Fibroblast of lung (primary cell): ENCODE measurements at regions not wholly inside any gene's neighbourhood (a gene's known extent, or its start where the extent isn't known, plus 50 kb on each side); places are given as distances from the start of the nearest gene placed in this dataset.

ENCODE experiments used
- DNase-seq, 2 donors: peaks; one replicate each; pipeline versions ENCODE4 v3.0.0 to v3.0.0-alpha.2; 2010; ENCODE audit warnings: low read depth in 2 of 2
- H2AFZ ChIP-seq: 2 replicates; pipeline ENCODE4 v1.5.1; 2012; ENCODE audit warnings: low read length, control low read depth, inconsistent platforms
- H3K27ac ChIP-seq: 2 replicates; pipeline ENCODE4 v1.5.1; 2011; ENCODE audit warnings: low read length, control low read depth; ENCODE audit not compliant: insufficient read depth
- H3K27me3 ChIP-seq: 2 replicates; pipeline ENCODE4 v1.5.1; 2011; ENCODE audit warnings: mild to moderate bottlenecking, low read length; ENCODE audit not compliant: control insufficient read depth, insufficient read depth
- H3K36me3 ChIP-seq: 2 replicates; pipeline ENCODE4 v1.5.1; 2011; ENCODE audit warnings: low read length; ENCODE audit not compliant: control insufficient read depth, insufficient read depth
- H3K4me1 ChIP-seq: 2 replicates; pipeline ENCODE4 v1.5.1; 2011; ENCODE audit warnings: low read length; ENCODE audit not compliant: control insufficient read depth, insufficient read depth; ENCODE audit errors: extremely low read depth
- H3K4me2 ChIP-seq: 2 replicates; pipeline ENCODE4 v1.5.1; 2011; ENCODE audit warnings: low read length, control low read depth; ENCODE audit not compliant: insufficient read depth; ENCODE audit errors: extremely low read depth
- H3K4me3 ChIP-seq, 4 experiments: fragments of 200-600 bp in 1 of 4; sonication (generic) in 1 of 4; replicated peaks in 1 of 4; 2 replicates each; pipeline ENCODE4 v1.5.1; 2011 to 2016; ENCODE audit warnings: low read length in 4 of 4, low read depth in 3 of 4, mild to moderate bottlenecking in 3 of 4, control low read depth in 2 of 4, inconsistent platforms in 1 of 4, mixed read lengths in 1 of 4; ENCODE audit not compliant: insufficient read depth in 1 of 4; ENCODE audit errors: control extremely low read depth in 1 of 4
- H3K79me2 ChIP-seq: 2 replicates; pipeline ENCODE4 v1.5.1; 2012; ENCODE audit warnings: mild to moderate bottlenecking, low read length, inconsistent platforms; ENCODE audit not compliant: control insufficient read depth, insufficient read depth
- H3K9ac ChIP-seq: 2 replicates; pipeline ENCODE4 v1.5.1; 2011; ENCODE audit warnings: mild to moderate bottlenecking, low read length, control low read depth; ENCODE audit not compliant: insufficient read depth
- H3K9me3 ChIP-seq: 2 replicates; pipeline ENCODE4 v1.5.1; 2012; ENCODE audit warnings: low read depth, low read length; ENCODE audit not compliant: control insufficient read depth, insufficient read depth
- H4K20me1 ChIP-seq: 2 replicates; pipeline ENCODE4 v1.5.1; 2011; ENCODE audit warnings: low read length; ENCODE audit not compliant: control insufficient read depth, insufficient read depth; ENCODE audit errors: extremely low read depth
- EZH2 ChIP-seq: IDR thresholded peaks from 2 replicates; pipeline ENCODE4 v1.5.1; 2012; ENCODE audit warnings: low read length, control low read depth, mild to moderate bottlenecking; ENCODE audit errors: missing control alignments
- TF ChIP-seq, protein P1 (sequence below), 2 donors: IDR thresholded peaks in 1 of 2; conservative IDR thresholded peaks in 1 of 2; 1 replicate in 1 of 2; 2 replicates in 1 of 2; pipeline ENCODE4 v1.5.1; 2011 to 2012; ENCODE audit warnings: low read length in 2 of 2, control low read depth in 1 of 2, inconsistent platforms in 1 of 2, low read depth in 1 of 2, mild to moderate bottlenecking in 1 of 2

DNA sequence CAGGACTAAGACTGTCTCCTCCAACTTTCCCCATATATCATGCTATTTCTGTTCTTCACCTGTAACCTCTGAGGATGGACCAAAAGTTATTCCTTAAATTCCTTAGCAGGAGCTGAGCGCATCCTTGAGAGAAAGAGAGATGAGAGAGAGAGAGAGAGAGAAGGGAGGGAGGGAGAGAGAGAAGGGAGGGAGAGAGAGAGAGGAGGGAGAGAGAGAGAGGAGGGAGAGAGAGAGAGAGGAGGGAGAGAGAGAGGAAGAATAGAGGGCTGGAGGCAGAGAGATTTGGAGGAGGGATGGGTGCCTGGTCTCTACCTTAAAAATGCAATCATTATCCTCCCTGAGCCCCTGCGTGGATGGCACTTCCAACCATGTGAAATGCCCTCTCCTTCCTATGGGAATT lies 73.6 kb downstream of the BMP2 start:
- no peak overlapping the region for H3K9ac ChIP-seq
- no peaks in the 10 kb centered on the region for H3K27me3 ChIP-seq
- H3K9me3 ChIP-seq, result no peaks in the 10 kb centered on the region
- H3K27ac ChIP-seq, result no peak overlapping the region
- H2AFZ ChIP-seq, result no peak overlapping the region
- no peak for DNase-seq
- TF ChIP-seq EZH2, result no peak
- TF ChIP-seq, protein P1, sequence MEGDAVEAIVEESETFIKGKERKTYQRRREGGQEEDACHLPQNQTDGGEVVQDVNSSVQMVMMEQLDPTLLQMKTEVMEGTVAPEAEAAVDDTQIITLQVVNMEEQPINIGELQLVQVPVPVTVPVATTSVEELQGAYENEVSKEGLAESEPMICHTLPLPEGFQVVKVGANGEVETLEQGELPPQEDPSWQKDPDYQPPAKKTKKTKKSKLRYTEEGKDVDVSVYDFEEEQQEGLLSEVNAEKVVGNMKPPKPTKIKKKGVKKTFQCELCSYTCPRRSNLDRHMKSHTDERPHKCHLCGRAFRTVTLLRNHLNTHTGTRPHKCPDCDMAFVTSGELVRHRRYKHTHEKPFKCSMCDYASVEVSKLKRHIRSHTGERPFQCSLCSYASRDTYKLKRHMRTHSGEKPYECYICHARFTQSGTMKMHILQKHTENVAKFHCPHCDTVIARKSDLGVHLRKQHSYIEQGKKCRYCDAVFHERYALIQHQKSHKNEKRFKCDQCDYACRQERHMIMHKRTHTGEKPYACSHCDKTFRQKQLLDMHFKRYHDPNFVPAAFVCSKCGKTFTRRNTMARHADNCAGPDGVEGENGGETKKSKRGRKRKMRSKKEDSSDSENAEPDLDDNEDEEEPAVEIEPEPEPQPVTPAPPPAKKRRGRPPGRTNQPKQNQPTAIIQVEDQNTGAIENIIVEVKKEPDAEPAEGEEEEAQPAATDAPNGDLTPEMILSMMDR (conservative IDR thresholded peaks at IDR 0.05 in 1 of 2, IDR thresholded peaks at IDR 0.05 in 1 of 2; ENCODE audit: low read depth in 1 of 2, low read length in 2 of 2), result no peak
- H3K4me3 ChIP-seq, result no peak overlapping the region
- H3K4me2 ChIP-seq, result no peak overlapping the region
- no peaks in the 10 kb centered on the region for H3K4me1 ChIP-seq
- H3K36me3 ChIP-seq, result no peaks in the 10 kb centered on the region
- H4K20me1 ChIP-seq, result no peaks in the 10 kb centered on the region
- H3K79me2 ChIP-seq, result no peaks in the 10 kb centered on the region

- H4K20me1 ChIP-seq, result no peaks in the 10 kb centered on the region
- H2AFZ ChIP-seq, result no peak overlapping the region
- H3K4me1 ChIP-seq, result no peaks in the 10 kb centered on the region
- H3K79me2 ChIP-seq, result no peaks in the 10 kb centered on the region
- no peak for DNase-seq
- H3K4me2 ChIP-seq, result no peak overlapping the region
- H3K9me3 ChIP-seq, result no peaks in the 10 kb centered on the region
- TF ChIP-seq, protein P1 (conservative IDR thresholded peaks at IDR 0.05 in 1 of 2, IDR thresholded peaks at IDR 0.05 in 1 of 2; ENCODE audit: low read depth in 1 of 2, low read length in 2 of 2), result no peak
- TF ChIP-seq EZH2, result no peak
- H3K27me3 ChIP-seq, result no peaks in the 10 kb centered on the region
- no peaks in the 10 kb centered on the region for H3K36me3 ChIP-seq
- H3K4me3 ChIP-seq, result no peak overlapping the region
- H3K9ac ChIP-seq, result no peak overlapping the region
- no peak overlapping the region for H3K27ac ChIP-seq
These were observed 77.7 kb downstream of the BMP2 start for GRCh38 chr20:6845141-6845540.

- H3K79me2 ChIP-seq, result no peaks in the 10 kb centered on the region
- no peak overlapping the region for H2AFZ ChIP-seq
- H3K4me1 ChIP-seq, result no peaks in the 10 kb centered on the region
- DNase-seq, result no peak
- no peak overlapping the region for H3K4me3 ChIP-seq
- no peaks in the 10 kb centered on the region for H3K36me3 ChIP-seq
- H3K9ac ChIP-seq, result no peak overlapping the region
- no peaks in the 10 kb centered on the region for H3K27me3 ChIP-seq
- TF ChIP-seq, protein P1 (conservative IDR thresholded peaks at IDR 0.05 in 1 of 2, IDR thresholded peaks at IDR 0.05 in 1 of 2; ENCODE audit: low read depth in 1 of 2, low read length in 2 of 2), result no peak
- TF ChIP-seq EZH2, result no peak
- H3K9me3 ChIP-seq, result no peaks in the 10 kb centered on the region
- H3K27ac ChIP-seq, result no peak overlapping the region
- H4K20me1 ChIP-seq, result no peaks in the 10 kb centered on the region
- no peak overlapping the region for H3K4me2 ChIP-seq
These were observed 80.6 kb downstream of the BMP2 start for GRCh38 chr20:6848041-6848440.
